ENCODE measurements at regions not wholly inside any gene's neighbourhood (a gene's known extent, or its start where the extent isn't known, plus 50 kb on each side); places are given as distances from the start of the nearest gene placed in this dataset.

GRCh38 chr4:34771632-34772031 is 1472.7 kb downstream of the ARAP2 start:
- no peak overlapping the region for H3K4me2 ChIP-seq
- no peaks in the 10 kb centered on the region for H3K9me3 ChIP-seq
- POLR2A ChIA-PET = no interaction called here
- no peaks in the 10 kb centered on the region for H3K4me1 ChIP-seq
- peak in 1 of 2 experiments; percentile 63; a peak in 3 of 6 replicates for ATAC-seq
- H3K27ac ChIP-seq = no peak overlapping the region
- 52% methylated on average over 7 of the region's 8 CpGs for WGBS (ENCODE audit: missing lambda C conversion rate)
- FAIRE-seq = no peak
- CTCF ChIA-PET = no interaction called here
- peak in 1 of 2 experiments; percentile 28 for DNase-seq (ENCODE audit: low read depth in 1 of 2, low spot score in 1 of 2)
- H3K4me3 ChIP-seq = no peak overlapping the region
- TF ChIP-seq RARB (CRISPR knock-in tag; IDR thresholded peaks at IDR 0.05) (no peak), ZC3H11A (IDR thresholded peaks at IDR 0.05) (no peak), RAD21 (conservative IDR thresholded peaks at IDR 0.05 in 1 of 2, IDR thresholded peaks at IDR 0.05 in 1 of 2) (no peak), CHD4 (IDR thresholded peaks at IDR 0.05; ENCODE audit: borderline replicate concordance) (no peak)

- no peak for DNase-seq (ENCODE audit: low read depth in 1 of 2, low spot score in 1 of 2)
- ATAC-seq = no peak
- Histone ChIP-seq H3K4me2 (no peak overlapping the region), H3K4me3 (no peak overlapping the region), H3K9me3 (no peaks in the 10 kb centered on the region), H3K4me1 (no peaks in the 10 kb centered on the region), H3K27ac (no peak overlapping the region)
- ChIA-PET POLR2A (no interaction called here), CTCF (no interaction called here)
- no peak for FAIRE-seq
- 76% methylated on average over 2 of the region's 2 CpGs for WGBS (ENCODE audit: missing lambda C conversion rate)
- TF ChIP-seq HDAC2 (IDR thresholded peaks at IDR 0.05) (no peak), NR3C1 (IDR thresholded peaks at IDR 0.05) (no peak), RFX5 (IDR thresholded peaks at IDR 0.05) (no peak), TP53 (CRISPR knock-in tag; IDR thresholded peaks at IDR 0.05) (no peak), NPAS2 (CRISPR knock-in tag; IDR thresholded peaks at IDR 0.05; ENCODE audit: borderline replicate concordance) (no peak)
These were observed 1454.2 kb downstream of the ARAP2 start for GRCh38 chr4:34790131-34790530.

GRCh38 chr4:34791209-34791608 is 1453.1 kb downstream of the ARAP2 start:
- ChIA-PET CTCF (no interaction called here), POLR2A (no interaction called here)
- no peak for DNase-seq (ENCODE audit: low read depth in 1 of 2, low spot score in 1 of 2)
- no peak for ATAC-seq
- WGBS (ENCODE audit: missing lambda C conversion rate) = 58% methylated on average over 2 of the region's 2 CpGs
- no peak for TF ChIP-seq SMC3 (IDR thresholded peaks at IDR 0.05)
- no peak for TF ChIP-seq EHF (CRISPR knock-in tag; IDR thresholded peaks at IDR 0.05)
- TF ChIP-seq BHLHE40 (IDR thresholded peaks at IDR 0.05; ENCODE audit: low read depth, low read length) = no peak
- no peak for TF ChIP-seq CEBPB (IDR thresholded peaks at IDR 0.05)
- no peak for TF ChIP-seq HOXB13 (CRISPR knock-in tag; IDR thresholded peaks at IDR 0.05; ENCODE audit: low read depth)
- TF ChIP-seq POLR2AphosphoS2 (conservative IDR thresholded peaks at IDR 0.05; ENCODE audit: low read length) = no peak
- TF ChIP-seq ZFP36 (IDR thresholded peaks at IDR 0.05; ENCODE audit: borderline replicate concordance, partially characterized antibody) = no peak
- TF ChIP-seq REST (IDR thresholded peaks at IDR 0.05) = no peak
- no peak for TF ChIP-seq ZNF302 (CRISPR knock-in tag; IDR thresholded peaks at IDR 0.05)
- TF ChIP-seq TFCP2L1 (CRISPR knock-in tag; IDR thresholded peaks at IDR 0.05) = no peak
- TF ChIP-seq KDM1A (IDR thresholded peaks at IDR 0.05; ENCODE audit: low read depth) = no peak
- TF ChIP-seq RAD21 (conservative IDR thresholded peaks at IDR 0.05 in 1 of 2, IDR thresholded peaks at IDR 0.05 in 1 of 2) = no peak
- no peak for TF ChIP-seq FOXS1 (CRISPR knock-in tag; IDR thresholded peaks at IDR 0.05)
- TF ChIP-seq ATOH8 (CRISPR knock-in tag; IDR thresholded peaks at IDR 0.05; ENCODE audit: low read depth) = no peak
- Histone ChIP-seq H3K27ac (no peak overlapping the region), H3K4me1 (no peaks in the 10 kb centered on the region), H3K4me2 (no peak overlapping the region), H3K4me3 (no peak overlapping the region), H3K9me3 (no peaks in the 10 kb centered on the region)
- no peak for FAIRE-seq
